Stimulated activated CD8-positive, alpha-beta memory T cell treated with anti-CD3 and anti-CD28 coated beads, Interleukin-4, amount 100 ng/mL, for 48 hours (primary cell): ENCODE measurements at regions not wholly inside any gene's neighbourhood (a gene's known extent, or its start where the extent isn't known, plus 50 kb on each side); places are given as distances from the start of the nearest gene placed in this dataset.
"Not testable (repeated sequence)": the region's sequence is repeated elsewhere in the genome, so short reads cannot be mapped to it uniquely, and the experiment has no call there.

Source experiments
- DNase-seq: peaks from one replicate; pipeline ENCODE4 v3.0.0-alpha.2; 2020

GRCh38 chr6:144480473-144480872, 195.3 kb downstream of the UTRN start:
- no peak for DNase-seq

- no peak for DNase-seq
Measured at GRCh38 chr6:144481527-144481926, 196.4 kb downstream of the UTRN start.

GRCh38 chr6:144482142-144482541, 197.0 kb downstream of the UTRN start:
- peak; percentile 77 for DNase-seq

- DNase-seq = no peak
Measured at GRCh38 chr6:144485531-144485930, 200.4 kb downstream of the UTRN start.

- no peak for DNase-seq
Measured at GRCh38 chr6:144488590-144488989, 203.5 kb downstream of the UTRN start.

- DNase-seq = no peak
Measured at GRCh38 chr6:144493035-144493910, 208.1 kb downstream of the UTRN start.

- DNase-seq = not testable (repeated sequence)
Measured at GRCh38 chr6:144495076-144495475, 209.9 kb downstream of the UTRN start.

GRCh38 chr6:144497650-144498049, 212.5 kb downstream of the UTRN start:
- DNase-seq = no peak

- no peak for DNase-seq
Measured at GRCh38 chr6:144500892-144501291, 215.8 kb downstream of the UTRN start.

GRCh38 chr6:144505214-144505613, 220.1 kb downstream of the UTRN start:
- not testable (repeated sequence) for DNase-seq

GRCh38 chr6:144506051-144506450, 220.9 kb downstream of the UTRN start:
- DNase-seq = not testable (repeated sequence)

- DNase-seq = not testable (repeated sequence)
Measured at GRCh38 chr6:144507772-144508312, 222.7 kb downstream of the UTRN start.

- DNase-seq = no peak
Measured at GRCh38 chr6:144510859-144511258, 225.7 kb downstream of the UTRN start.

- DNase-seq = no peak
Measured at GRCh38 chr6:144515761-144516160, 230.6 kb downstream of the UTRN start.

- DNase-seq = no peak
Measured at GRCh38 chr6:144519426-144519825, 234.3 kb downstream of the UTRN start.

GRCh38 chr6:144528743-144529425, 243.7 kb downstream of the UTRN start:
- DNase-seq = no peak

- DNase-seq = no peak
Measured at GRCh38 chr6:144530118-144530517, 245.0 kb downstream of the UTRN start.

GRCh38 chr6:144532238-144532637, 247.1 kb downstream of the UTRN start:
- not testable (repeated sequence) for DNase-seq

- no peak for DNase-seq
Measured at GRCh38 chr6:144534180-144534579, 249.0 kb downstream of the UTRN start.

GRCh38 chr6:144535630-144536029, 250.5 kb downstream of the UTRN start:
- DNase-seq = no peak

GRCh38 chr6:144536079-144536478, 250.9 kb downstream of the UTRN start:
- DNase-seq = no peak

GRCh38 chr6:144543006-144543871, 258.1 kb downstream of the UTRN start:
- DNase-seq = no peak
